ENCODE measurements at regions not wholly inside any gene's neighbourhood (a gene's known extent, or its start where the extent isn't known, plus 50 kb on each side); places are given as distances from the start of the nearest gene placed in this dataset.

- WGBS: 93% methylated on average over 1 of the region's 3 CpGs
- intact Hi-C loops (cut with DNase I): loop anchor here (5.0 to 10.0 kb wide), 4 partner anchors 130 to 222 kb away; no protein-coding TSS in a partner anchor
Observed at GRCh38 chrX:69287095-69287494, 121.8 kb upstream of the PJA1 start.

GRCh38 chrX:69286565-69286906 is 121.3 kb upstream of the PJA1 start:
- no peak for TF ChIP-seq POLR2A (IDR thresholded peaks at IDR 0.05)
- no peak for TF ChIP-seq POLR2AphosphoS5 (IDR thresholded peaks at IDR 0.05)
- TF ChIP-seq, protein P1, sequence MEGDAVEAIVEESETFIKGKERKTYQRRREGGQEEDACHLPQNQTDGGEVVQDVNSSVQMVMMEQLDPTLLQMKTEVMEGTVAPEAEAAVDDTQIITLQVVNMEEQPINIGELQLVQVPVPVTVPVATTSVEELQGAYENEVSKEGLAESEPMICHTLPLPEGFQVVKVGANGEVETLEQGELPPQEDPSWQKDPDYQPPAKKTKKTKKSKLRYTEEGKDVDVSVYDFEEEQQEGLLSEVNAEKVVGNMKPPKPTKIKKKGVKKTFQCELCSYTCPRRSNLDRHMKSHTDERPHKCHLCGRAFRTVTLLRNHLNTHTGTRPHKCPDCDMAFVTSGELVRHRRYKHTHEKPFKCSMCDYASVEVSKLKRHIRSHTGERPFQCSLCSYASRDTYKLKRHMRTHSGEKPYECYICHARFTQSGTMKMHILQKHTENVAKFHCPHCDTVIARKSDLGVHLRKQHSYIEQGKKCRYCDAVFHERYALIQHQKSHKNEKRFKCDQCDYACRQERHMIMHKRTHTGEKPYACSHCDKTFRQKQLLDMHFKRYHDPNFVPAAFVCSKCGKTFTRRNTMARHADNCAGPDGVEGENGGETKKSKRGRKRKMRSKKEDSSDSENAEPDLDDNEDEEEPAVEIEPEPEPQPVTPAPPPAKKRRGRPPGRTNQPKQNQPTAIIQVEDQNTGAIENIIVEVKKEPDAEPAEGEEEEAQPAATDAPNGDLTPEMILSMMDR (IDR thresholded peaks at IDR 0.05): no peak
- intact Hi-C loops (cut with DNase I): loop anchor here (5.0 to 10.0 kb wide), 4 partner anchors 129 to 222 kb away; no protein-coding TSS in a partner anchor
- 89% methylated on average over 6 of the region's 6 CpGs for WGBS

More at GRCh38 chrX:69287095-69287494, 121.8 kb upstream of the PJA1 start:
- DNase-seq (ENCODE audit: low spot score): no peak
- no peaks in the 10 kb centered on the region for H3K27me3 ChIP-seq (replicated peaks; ENCODE audit: insufficient read depth)
- H3K36me3 ChIP-seq: no peaks in the 10 kb centered on the region
- H3K4me3 ChIP-seq: no peak overlapping the region
- no peak overlapping the region for H3K27ac ChIP-seq
- H3K9me3 ChIP-seq: no peaks in the 10 kb centered on the region
- TF ChIP-seq, protein P1 (IDR thresholded peaks at IDR 0.05): no peak
- TF ChIP-seq POLR2AphosphoS5 (IDR thresholded peaks at IDR 0.05) (no peak), POLR2A (IDR thresholded peaks at IDR 0.05) (no peak)
- no peaks in the 10 kb centered on the region for H3K4me1 ChIP-seq (replicated peaks)

GRCh38 chrX:69285881-69286564 is 120.8 kb upstream of the PJA1 start:
- H3K36me3 ChIP-seq: no peaks in the 10 kb centered on the region
- H3K27ac ChIP-seq: peak overlapping the region; percentile 49 to 62
- TF ChIP-seq POLR2A (IDR thresholded peaks at IDR 0.05): no peak
- TF ChIP-seq, protein P1 (IDR thresholded peaks at IDR 0.05): peak; percentile 36 to 80 (median 75)
- intact Hi-C loops (cut with DNase I): loop anchor here (2.0 to 10.0 kb wide), 5 partner anchors 129 to 457 kb away; partner anchors contain the start of gene EFNB1
- H3K9me3 ChIP-seq: no peaks in the 10 kb centered on the region
- 4% methylated on average over 25 of the region's 31 CpGs for WGBS
- peak; percentile 32 for DNase-seq (ENCODE audit: low spot score)
- no peaks in the 10 kb centered on the region for H3K4me1 ChIP-seq (replicated peaks)
- no peaks in the 10 kb centered on the region for H3K27me3 ChIP-seq (replicated peaks; ENCODE audit: insufficient read depth)
- H3K4me3 ChIP-seq: peak overlapping the region; percentile 16 to 21

More at GRCh38 chrX:69286565-69286906, 121.3 kb upstream of the PJA1 start:
- H3K27me3 ChIP-seq (replicated peaks; ENCODE audit: insufficient read depth): no peaks in the 10 kb centered on the region
- H3K4me1 ChIP-seq (replicated peaks): no peaks in the 10 kb centered on the region
- no peaks in the 10 kb centered on the region for H3K9me3 ChIP-seq
- H3K36me3 ChIP-seq: no peaks in the 10 kb centered on the region
- DNase-seq (ENCODE audit: low spot score): no peak
- H3K27ac ChIP-seq: no peak overlapping the region
- H3K4me3 ChIP-seq: no peak overlapping the region

GRCh38 chrX:69285401-69285877 is 120.2 kb upstream of the PJA1 start:
- peak; percentile 26 for DNase-seq (ENCODE audit: low spot score)
- peak overlapping the region; percentile 16 to 21 for H3K4me3 ChIP-seq
- H3K9me3 ChIP-seq: no peaks in the 10 kb centered on the region
- H3K36me3 ChIP-seq: no peaks in the 10 kb centered on the region
- H3K4me1 ChIP-seq (replicated peaks): no peaks in the 10 kb centered on the region
- WGBS: 13% methylated on average over 6 of the region's 10 CpGs
- peak overlapping the region; percentile 49 to 62 for H3K27ac ChIP-seq
- no peaks in the 10 kb centered on the region for H3K27me3 ChIP-seq (replicated peaks; ENCODE audit: insufficient read depth)
- intact Hi-C loops (cut with DNase I): loop anchor here (2.0 to 10.0 kb wide), 5 partner anchors 128 to 457 kb away; partner anchors contain the start of gene EFNB1
- no peak for TF ChIP-seq POLR2AphosphoS5 (IDR thresholded peaks at IDR 0.05)
- no peak for TF ChIP-seq POLR2A (IDR thresholded peaks at IDR 0.05)
- TF ChIP-seq, protein P1 (IDR thresholded peaks at IDR 0.05): no peak
